Muscle layer of duodenum (tissue), 2 donors: ENCODE measurements at regions not wholly inside any gene's neighbourhood (a gene's known extent, or its start where the extent isn't known, plus 50 kb on each side); places are given as distances from the start of the nearest gene placed in this dataset.

Experiments
- H3K27ac ChIP-seq: one replicate; pipeline ENCODE4 v1.7.0; 2013; ENCODE audit warnings: mild to moderate bottlenecking, low read length
- H3K27me3 ChIP-seq: one replicate; pipeline ENCODE4 v1.7.0; 2013; ENCODE audit warnings: low read depth, mild to moderate bottlenecking, control low read depth, low read length
- H3K36me3 ChIP-seq, 2 donors: one replicate each; pipeline ENCODE4 v1.7.0; 2013; ENCODE audit warnings: low read length in 2 of 2, control low read depth in 1 of 2, mild to moderate bottlenecking in 1 of 2; ENCODE audit not compliant: insufficient read depth in 2 of 2, control insufficient read depth in 1 of 2
- H3K4me1 ChIP-seq, 2 donors: one replicate each; pipeline ENCODE4 v1.7.0; 2013; ENCODE audit warnings: low read length in 2 of 2, mild to moderate bottlenecking in 2 of 2, control low read depth in 1 of 2, moderate library complexity in 1 of 2; ENCODE audit not compliant: insufficient read depth in 2 of 2, control insufficient read depth in 1 of 2
- H3K4me3 ChIP-seq, 2 donors: one replicate each; pipeline ENCODE4 v1.7.0; 2013; ENCODE audit warnings: low read length in 2 of 2, low read depth in 1 of 2, mild to moderate bottlenecking in 1 of 2
- H3K9me3 ChIP-seq, 2 donors: one replicate each; pipeline ENCODE4 v1.7.0; 2013; ENCODE audit warnings: low read length in 2 of 2, control low read depth in 1 of 2, mild to moderate bottlenecking in 1 of 2; ENCODE audit not compliant: control insufficient read depth in 1 of 2
- donor health status: healthy.

DNA sequence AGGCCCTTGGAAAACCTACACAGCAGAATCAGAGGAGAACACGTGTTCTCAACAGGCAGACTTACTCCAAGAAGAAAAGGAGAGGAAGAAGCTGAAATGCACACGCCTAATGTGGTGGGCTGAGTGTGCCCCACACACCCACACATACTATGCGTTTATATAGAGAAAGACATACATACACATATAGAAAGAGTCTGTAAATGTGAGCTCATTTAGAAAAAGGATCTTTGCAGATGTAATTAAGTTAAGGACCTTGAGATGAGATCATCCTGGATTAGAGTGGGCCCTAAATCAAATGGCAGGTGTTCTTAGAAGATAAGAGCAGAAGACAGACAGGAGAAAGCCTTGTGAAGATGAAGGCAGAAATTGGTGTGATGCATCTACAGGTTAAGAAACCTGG is 87.2 kb upstream of the KLF3 start:
- Histone ChIP-seq H3K27me3 (no peaks in the 10 kb centered on the region), H3K4me1 (peaks cover 0 to 7% of the 10 kb centered on the region in 2 donors), H3K27ac (no peak overlapping the region), H3K9me3 (no peaks in the 10 kb centered on the region), H3K4me3 (no peak overlapping the region), H3K36me3 (no peaks in the 10 kb centered on the region)

GRCh38 chr4:38577462-38577861 is 86.5 kb upstream of the KLF3 start:
- Histone ChIP-seq H3K4me3 (no peak overlapping the region), H3K27me3 (no peaks in the 10 kb centered on the region), H3K36me3 (no peaks in the 10 kb centered on the region), H3K4me1 (peaks cover 4 to 7% of the 10 kb centered on the region in 2 donors), H3K27ac (no peak overlapping the region), H3K9me3 (no peaks in the 10 kb centered on the region)

DNA sequence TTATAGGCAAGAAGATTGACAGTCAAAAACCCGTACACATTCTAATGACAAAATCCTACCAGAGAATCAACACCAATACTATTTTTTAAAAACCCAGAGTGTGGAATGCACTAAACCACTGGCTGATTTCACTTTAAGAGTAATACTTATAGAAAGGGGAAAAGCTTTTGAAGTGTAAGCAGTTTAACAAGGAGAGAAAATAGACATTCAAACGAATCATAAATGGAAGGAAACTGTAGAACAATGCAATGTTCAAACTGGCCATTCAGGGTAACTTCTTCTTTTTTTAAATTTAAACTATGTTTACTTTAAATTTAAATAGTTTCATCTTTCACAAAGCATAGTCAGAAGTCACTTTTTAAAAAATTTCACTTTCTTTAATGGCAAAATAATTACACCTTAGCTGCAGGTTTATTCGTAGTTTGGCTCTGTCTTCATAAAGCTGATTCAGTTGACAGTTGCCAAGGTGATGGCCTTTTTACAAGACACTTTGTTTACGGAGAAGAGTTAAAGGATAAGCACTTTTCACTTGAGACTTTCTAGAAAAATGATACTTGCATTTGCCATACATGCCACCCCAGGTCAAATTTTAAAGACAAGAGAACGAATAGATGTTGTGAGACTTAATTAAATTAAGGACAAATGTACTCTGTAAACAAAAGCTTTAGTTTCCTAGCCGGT is 82.4 kb upstream of the KLF3 start:
- Histone ChIP-seq H3K4me1 (peaks cover 5 to 7% of the 10 kb centered on the region in 2 donors), H3K9me3 (no peaks in the 10 kb centered on the region), H3K36me3 (no peaks in the 10 kb centered on the region), H3K27me3 (no peaks in the 10 kb centered on the region), H3K27ac (no peak overlapping the region), H3K4me3 (no peak overlapping the region)

- Histone ChIP-seq H3K4me1 (peaks cover 5 to 7% of the 10 kb centered on the region in 2 donors), H3K27ac (no peak overlapping the region), H3K9me3 (no peaks in the 10 kb centered on the region), H3K36me3 (no peaks in the 10 kb centered on the region), H3K4me3 (no peak overlapping the region), H3K27me3 (no peaks in the 10 kb centered on the region)
Observed at GRCh38 chr4:38582445-38582844, 81.6 kb upstream of the KLF3 start.

- Histone ChIP-seq H3K4me1 (peaks cover 5 to 7% of the 10 kb centered on the region in 2 donors), H3K27ac (no peak overlapping the region), H3K4me3 (no peak overlapping the region), H3K36me3 (no peaks in the 10 kb centered on the region), H3K27me3 (no peaks in the 10 kb centered on the region), H3K9me3 (no peaks in the 10 kb centered on the region)
Observed at GRCh38 chr4:38582889-38583470, 81.0 kb upstream of the KLF3 start.

GRCh38 chr4:38585871-38586270 is 78.1 kb upstream of the KLF3 start:
- no peaks in the 10 kb centered on the region for H3K9me3 ChIP-seq
- no peak overlapping the region for H3K4me3 ChIP-seq
- H3K27ac ChIP-seq: no peak overlapping the region
- H3K36me3 ChIP-seq: no peaks in the 10 kb centered on the region
- H3K27me3 ChIP-seq: no peaks in the 10 kb centered on the region
- peaks cover 5% of the 10 kb centered on the region in 2 donors for H3K4me1 ChIP-seq

- Histone ChIP-seq H3K27me3 (no peaks in the 10 kb centered on the region), H3K9me3 (no peaks in the 10 kb centered on the region), H3K27ac (no peak overlapping the region), H3K4me3 (no peak overlapping the region), H3K36me3 (no peaks in the 10 kb centered on the region), H3K4me1 (peaks cover 0 to 5% of the 10 kb centered on the region in 2 donors)
Observed at GRCh38 chr4:38587106-38587505, 76.9 kb upstream of the KLF3 start.

- no peak overlapping the region for H3K4me3 ChIP-seq
- H3K4me1 ChIP-seq: peaks cover 0 to 9% of the 10 kb centered on the region in 2 donors
- no peaks in the 10 kb centered on the region for H3K36me3 ChIP-seq
- H3K27ac ChIP-seq: no peak overlapping the region
- H3K9me3 ChIP-seq: no peaks in the 10 kb centered on the region
- no peaks in the 10 kb centered on the region for H3K27me3 ChIP-seq
Observed at GRCh38 chr4:38590046-38590445, 74.0 kb upstream of the KLF3 start.

DNA sequence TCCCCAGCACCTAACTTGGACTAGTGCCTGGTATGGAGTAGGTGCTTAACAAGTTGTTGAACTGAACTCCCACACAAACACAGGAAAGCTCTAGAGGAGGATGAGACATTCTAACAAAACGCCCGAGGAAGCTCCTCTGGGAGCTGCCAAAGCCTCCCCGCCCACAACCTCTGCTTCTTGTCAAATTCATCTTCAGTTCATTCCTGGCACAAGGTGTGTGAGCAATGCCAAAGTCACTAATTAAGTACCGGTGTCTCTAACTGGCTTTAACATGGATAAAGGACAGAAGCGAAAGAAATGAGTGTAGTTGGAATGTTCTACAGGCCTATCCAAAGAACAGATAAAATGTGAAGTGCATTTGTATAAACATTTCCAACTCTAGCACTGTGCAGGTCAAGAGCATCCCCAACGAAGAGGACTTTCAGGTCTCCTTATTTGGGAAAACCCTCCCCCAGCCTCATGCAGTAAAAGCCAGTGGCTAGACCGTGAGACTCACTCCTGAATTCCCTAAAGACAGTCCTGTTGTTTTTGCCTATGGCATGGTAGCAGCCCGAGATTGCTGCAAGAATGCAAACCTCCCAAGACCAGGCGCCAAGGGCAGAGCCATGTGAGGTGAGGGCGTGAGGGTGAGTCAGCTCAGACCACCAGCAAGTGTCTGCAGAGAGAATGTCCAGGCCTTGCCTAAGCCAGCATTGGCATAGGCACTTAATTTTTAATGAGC is 72.2 kb upstream of the KLF3 start:
- Histone ChIP-seq H3K9me3 (no peaks in the 10 kb centered on the region), H3K27ac (no peak overlapping the region), H3K4me1 (peaks cover 0 to 9% of the 10 kb centered on the region in 2 donors), H3K36me3 (no peaks in the 10 kb centered on the region), H3K4me3 (no peak overlapping the region), H3K27me3 (no peaks in the 10 kb centered on the region)

- Histone ChIP-seq H3K9me3 (no peaks in the 10 kb centered on the region), H3K27ac (no peak overlapping the region), H3K4me3 (no peak overlapping the region), H3K27me3 (no peaks in the 10 kb centered on the region), H3K4me1 (peaks cover 0 to 5% of the 10 kb centered on the region in 2 donors), H3K36me3 (no peaks in the 10 kb centered on the region)
Observed at GRCh38 chr4:38598489-38598888, 65.5 kb upstream of the KLF3 start.

DNA sequence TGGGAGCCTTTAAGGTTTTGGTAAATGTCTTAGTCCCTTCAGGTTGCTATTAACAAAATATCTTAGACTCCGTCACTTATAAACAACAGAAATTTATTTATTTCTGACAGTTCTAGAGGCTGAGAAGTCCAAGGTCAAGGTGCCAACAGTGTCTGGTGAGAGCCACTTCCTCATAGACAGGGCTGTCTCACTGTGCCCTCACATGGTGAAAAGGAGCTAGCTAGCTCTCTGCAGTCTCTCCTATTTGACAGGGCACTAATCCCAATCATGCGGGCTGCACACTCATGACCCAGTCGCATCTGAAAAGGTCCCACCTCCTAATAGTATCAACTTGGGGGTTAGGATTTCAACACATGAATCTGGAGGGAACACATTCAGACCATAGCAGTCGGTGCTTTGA is 63.4 kb upstream of the KLF3 start:
- peaks cover 0 to 5% of the 10 kb centered on the region in 2 donors for H3K4me1 ChIP-seq
- H3K27ac ChIP-seq: no peak overlapping the region
- H3K27me3 ChIP-seq: no peaks in the 10 kb centered on the region
- no peaks in the 10 kb centered on the region for H3K36me3 ChIP-seq
- H3K4me3 ChIP-seq: no peak overlapping the region
- H3K9me3 ChIP-seq: no peaks in the 10 kb centered on the region
